ENCODE measurements at regions not wholly inside any gene's neighbourhood (a gene's known extent, or its start where the extent isn't known, plus 50 kb on each side); places are given as distances from the start of the nearest gene placed in this dataset.
"Not testable (repeated sequence)": the region's sequence is repeated elsewhere in the genome, so short reads cannot be mapped to it uniquely, and the experiment has no call there.

DNA sequence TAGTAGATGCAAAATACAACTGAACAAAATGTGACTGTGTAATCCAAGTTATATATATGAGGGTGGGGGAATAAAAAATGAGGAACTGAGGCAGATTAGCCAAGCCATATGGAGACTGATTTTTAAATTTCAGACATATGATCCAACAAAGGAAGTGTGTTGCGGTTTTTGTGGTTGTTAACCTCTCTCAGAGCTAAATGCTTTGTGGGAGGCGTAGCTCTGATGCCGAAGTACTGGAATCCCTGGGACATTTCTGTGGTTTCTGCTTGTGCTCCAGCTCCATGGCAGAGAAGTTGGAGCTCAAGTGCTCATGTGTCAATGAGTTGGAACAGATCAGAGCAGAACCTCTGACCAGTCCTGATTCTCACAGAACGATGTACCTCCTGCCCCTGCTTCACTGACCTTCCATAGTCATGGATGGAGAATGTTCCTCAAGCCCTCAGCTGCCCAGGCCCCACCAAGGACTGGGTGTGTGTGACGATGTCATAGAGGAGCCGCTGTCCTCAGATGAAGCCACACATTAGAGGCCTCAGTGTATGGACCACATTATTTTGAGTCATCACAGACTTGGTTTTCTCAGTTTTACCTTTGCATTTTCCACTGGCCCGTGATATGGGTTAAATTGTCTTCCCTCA is 107.6 kb downstream of the SOX1 start:
- DNase-seq, result no peak

DNA sequence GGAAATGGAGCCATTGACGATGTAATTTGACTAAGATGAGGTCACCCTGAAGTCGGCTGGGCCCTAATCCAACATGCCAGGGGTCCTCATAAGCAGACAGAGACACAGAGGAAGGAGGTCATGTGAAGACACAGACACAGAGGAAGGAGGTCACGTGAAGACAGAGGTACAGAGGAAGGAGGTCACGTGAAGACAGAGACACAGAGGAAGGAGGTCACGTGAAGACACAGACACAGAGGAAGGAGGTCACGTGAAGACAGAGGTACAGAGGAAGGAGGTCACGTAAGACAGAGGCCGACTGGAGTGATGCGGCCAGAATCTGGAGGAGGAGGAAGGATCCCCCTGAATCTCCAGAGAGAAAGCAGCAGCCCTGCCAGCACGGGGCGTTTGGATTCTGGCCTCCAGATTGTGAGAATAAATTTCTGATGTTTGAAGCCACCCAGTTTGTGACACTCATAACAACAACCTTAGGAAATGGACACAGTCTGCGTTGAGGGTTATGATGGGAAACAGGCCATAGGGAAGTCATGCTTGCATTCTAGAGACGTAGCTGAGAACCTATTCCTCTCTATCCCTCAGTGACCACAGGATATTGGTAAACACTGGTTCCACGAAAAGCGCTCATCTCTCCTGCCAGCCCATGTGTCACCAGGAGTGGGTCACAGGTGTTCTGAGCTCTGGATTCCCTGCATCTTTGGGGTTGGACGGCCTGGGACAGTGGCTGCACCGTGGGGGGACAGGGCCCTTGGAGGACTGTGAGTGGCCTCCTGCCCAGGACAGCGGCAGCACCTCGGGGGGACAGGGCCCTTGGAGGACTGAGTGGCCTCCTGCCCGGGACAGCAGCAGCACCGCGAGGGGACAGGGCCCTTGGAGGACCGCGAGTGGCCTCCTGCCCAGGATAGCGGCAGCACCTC is 108.5 kb downstream of the SOX1 start:
- DNase-seq, result no peak

DNA sequence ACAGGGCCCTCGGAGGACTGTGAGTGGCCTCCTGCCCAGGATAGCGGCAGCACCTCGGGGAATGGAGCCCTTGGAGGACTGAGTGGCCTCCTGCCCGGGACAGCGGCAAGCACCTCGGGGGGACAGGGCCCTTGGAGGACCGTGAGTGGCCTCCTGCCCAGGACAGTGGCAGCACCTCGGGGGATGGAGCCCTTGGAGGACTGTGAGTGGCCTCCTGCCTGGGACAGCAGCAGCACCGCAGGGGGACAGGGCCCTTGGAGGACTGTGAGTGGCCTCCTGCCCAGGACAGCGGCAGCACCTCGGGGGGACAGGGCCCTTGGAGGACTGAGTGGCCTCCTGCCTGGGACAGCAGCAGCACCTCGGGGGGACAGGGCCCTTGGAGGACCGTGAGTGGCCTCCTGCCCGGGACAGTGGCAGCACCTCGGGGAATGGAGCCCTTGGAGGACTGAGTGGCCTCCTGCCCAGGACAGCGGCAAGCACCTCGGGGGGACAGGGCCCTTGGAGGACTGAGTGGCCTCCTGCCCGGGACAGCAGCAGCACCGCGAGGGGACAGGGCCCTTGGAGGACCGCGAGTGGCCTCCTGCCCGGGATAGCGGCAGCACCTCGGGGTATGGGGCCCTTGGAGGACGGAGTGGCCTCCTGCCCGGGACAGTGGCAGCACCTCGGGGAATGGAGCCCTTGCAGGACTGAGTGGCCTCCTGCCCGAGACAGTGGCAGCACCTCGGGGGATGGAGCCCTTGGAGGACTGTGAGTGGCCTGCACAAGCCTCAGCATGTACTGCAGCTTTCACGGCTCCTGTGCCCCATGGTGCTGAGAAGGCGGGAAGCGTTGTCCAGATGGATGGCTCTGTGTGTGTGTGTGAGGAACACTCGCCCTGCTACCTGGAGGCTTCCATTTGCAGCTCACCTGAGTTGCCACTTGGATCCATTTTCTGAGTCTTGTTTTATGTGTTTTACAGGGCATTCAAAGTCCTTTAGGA is 109.5 kb downstream of the SOX1 start:
- not testable (repeated sequence) for DNase-seq

DNA sequence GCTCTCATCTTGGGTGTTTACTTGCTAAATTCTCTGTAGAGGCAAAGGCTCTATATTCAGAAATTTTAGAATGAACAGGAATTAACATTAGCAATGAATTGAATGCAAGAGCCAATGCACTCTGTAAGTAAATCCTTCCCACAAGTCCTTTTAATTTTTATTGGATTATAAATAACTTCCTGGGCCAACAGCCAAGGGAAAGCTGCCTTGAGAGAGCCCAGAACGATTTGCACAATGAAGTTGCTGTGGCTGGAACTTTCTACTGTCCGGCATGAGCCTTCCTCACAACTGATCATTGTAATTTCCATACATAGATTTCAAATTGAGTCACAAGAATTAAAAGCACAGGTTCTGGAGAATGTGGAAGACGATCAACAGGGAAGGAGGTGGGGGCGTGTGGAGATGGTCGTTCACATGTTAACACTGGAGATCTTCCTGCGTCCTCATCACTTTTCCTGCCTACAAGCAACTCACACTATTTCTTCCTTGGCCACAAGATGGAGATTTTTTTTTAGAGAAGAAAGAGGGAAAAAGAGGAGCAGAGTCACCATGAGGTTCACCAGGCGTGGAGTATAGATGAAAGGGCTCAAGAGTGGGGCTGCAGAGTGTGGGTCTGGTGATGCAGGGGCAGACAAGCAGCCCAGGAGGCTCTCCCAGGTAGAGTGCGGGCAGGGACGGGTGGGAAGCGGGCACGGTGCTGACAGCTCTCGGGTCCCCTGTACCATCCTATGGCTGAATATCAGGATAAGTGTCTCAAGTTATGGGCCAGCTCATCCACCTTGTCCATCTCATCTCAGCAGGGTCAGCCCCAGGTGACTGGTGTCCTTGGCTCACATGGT is 110.7 kb downstream of the SOX1 start:
- DNase-seq, result no peak

- no peak for DNase-seq
Observed at GRCh38 chr13:112178769-112179168, 111.8 kb downstream of the SOX1 start.

- no peak for DNase-seq
Observed at GRCh38 chr13:112179421-112179820, 112.5 kb downstream of the SOX1 start.

DNA sequence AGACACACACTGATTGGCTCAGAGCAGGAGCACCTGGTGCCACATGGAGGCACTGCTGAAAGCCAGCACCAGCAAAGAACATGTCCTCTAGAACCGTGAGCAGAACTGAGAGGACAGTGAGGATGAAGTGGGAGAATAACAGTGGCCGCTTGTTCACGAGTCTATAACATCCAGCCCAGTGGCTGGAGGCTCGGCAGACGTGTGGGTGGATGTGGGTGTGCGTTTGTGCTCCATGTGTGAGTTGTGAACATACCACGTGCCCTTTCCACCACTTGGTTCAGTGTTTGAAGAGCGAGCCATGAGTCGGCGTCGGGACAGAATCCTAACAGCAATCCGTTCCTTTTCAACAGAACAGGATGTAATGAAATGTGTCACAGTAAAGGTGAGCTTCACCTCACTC is 113.0 kb downstream of the SOX1 start:
- DNase-seq, result no peak

GRCh38 chr13:112181336-112182067 is 114.6 kb downstream of the SOX1 start:
- peak; percentile 8 for DNase-seq

DNA sequence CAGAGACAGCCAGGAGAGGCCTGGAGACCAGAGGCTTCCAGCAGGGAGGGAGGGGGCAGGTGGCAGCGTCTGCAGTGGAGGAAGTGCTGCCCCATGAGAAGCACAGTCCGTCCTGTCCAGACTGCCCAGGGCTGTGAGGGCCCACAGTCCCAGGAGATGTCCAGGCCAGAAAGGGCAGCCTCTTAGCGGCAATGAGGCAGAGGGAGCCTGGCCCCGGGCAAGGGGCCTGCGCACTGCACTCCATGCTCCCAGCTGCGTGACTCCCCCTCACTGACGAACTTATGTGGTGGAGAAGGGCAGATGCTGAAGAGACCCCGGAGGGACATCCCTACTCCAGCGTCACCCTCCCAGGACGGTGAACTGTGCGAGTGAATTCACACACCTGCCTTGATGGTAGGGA is 115.3 kb downstream of the SOX1 start:
- DNase-seq, result no peak

DNA sequence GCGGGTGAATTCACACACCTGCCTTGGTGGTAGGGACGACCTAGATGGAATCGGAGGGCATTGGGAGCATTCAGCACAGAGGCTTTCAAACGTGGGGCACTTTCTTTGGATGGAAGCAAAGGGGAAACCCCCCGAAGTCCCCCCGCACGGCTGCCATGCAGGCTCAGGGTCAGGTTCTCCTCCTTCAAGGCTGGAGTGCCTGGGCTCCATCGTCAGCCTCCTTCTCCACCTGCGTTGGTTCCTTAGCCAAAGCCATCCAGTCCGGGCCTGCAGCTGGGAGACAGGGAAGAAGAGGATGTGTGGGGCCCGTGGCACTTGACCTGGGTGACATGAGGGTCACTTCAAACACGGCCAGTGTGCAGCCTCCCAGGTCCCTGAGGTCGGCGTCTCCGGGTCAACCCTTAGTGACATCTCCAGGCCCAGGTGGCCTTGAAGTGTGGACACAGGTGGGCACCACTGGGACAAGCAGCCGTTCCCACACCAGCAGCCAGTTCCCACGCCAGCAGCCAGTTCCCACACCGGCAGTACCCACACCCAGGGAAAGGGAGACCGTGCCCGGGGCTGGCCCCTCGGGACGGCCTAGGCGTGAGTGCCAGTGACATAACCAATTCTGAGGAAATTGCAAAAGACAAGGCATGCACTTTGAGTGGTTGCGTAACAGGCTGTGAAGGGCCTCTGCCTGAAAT is 116.0 kb downstream of the SOX1 start:
- no peak for DNase-seq

- no peak for DNase-seq
Observed at GRCh38 chr13:112183532-112184090, 116.7 kb downstream of the SOX1 start.

GRCh38 chr13:112184261-112184660 is 117.3 kb downstream of the SOX1 start:
- no peak for DNase-seq

DNA sequence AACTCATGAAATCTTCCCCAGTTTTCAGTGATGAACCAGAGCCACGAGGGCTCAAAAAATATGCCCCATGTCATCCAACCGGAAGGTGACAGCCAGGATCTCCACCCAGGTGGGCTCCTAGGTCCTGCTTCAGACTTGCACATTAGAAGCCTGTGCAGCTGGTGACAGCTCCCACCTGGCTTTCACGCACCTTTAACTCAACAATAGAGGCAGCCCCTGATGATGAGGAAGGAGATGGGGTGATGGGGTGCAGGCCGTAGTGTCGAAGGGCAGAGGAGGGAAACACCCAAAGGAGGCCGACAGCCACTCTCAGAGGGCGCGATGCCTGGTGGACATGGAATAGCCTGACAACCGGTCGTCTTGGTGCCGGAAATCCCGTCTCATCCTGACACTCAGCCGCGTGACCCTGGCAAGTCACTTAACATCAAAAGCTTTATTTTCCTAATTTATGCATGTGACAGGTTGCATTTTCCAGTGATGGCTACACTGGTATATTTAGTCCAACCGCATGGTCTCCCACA is 118.0 kb downstream of the SOX1 start:
- DNase-seq, result no peak

GRCh38 chr13:112185466-112185865 is 118.5 kb downstream of the SOX1 start:
- DNase-seq, result no peak

GRCh38 chr13:112186091-112186490 is 119.1 kb downstream of the SOX1 start:
- no peak for DNase-seq

DNA sequence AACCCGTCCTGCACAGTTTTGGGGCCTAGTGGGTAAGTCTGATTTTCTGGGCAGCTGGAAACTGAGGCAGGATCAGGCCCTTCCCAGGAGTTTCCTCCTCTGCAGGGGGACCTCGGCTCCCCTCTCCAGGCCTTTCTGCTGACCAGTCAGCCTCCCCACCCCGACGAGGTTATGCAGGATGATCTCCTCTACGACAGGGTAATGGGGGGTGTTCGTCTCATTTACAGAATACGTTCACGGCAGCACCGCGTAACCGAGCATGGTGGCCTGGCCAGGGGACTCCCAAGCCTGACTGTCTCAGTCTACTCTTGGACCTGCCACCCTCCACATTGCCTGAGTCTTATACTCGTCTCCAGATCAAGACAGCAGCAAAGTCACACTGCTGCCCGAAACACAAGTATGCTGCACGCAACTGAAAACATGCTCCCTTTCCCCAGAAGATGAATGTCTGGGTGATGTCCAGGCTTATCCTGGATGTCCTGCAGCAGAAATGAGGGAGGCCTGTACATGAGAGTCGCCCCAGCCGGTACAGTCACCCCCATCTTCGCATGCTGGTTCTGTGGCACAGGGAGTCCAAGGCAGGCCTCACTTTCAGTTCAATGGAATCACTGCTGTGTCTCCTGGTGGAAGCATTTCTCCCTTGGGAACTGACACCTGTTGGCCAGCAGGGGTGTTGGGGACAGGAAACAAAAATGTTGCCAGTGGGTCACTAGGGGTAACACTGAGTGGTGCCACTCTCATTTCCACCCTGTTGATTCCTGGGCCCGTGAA is 120.8 kb downstream of the SOX1 start:
- DNase-seq, result no peak

GRCh38 chr13:112188298-112188610 is 121.3 kb downstream of the SOX1 start:
- no peak for DNase-seq

GRCh38 chr13:112193463-112194166 is 126.7 kb downstream of the SOX1 start:
- DNase-seq, result no peak

- no peak for DNase-seq
Observed at GRCh38 chr13:112194167-112194530, 127.2 kb downstream of the SOX1 start.

Data from NCI-H2227 treated with DMSO at 0.1 percent for 48 hours (cell line).